Prostate gland (tissue), 2 donors: ENCODE measurements at regions not wholly inside any gene's neighbourhood (a gene's known extent, or its start where the extent isn't known, plus 50 kb on each side); places are given as distances from the start of the nearest gene placed in this dataset.

Experiments
- POLR2A ChIP-seq: fragments of 450-650 bp; IDR thresholded peaks from one replicate; pipeline ENCODE4 v1.6.1; 2016; ENCODE audit warnings: antibody characterized with exemption, mild to moderate bottlenecking
- TF ChIP-seq, protein P1 (sequence below), 4 experiments: fragments of 200-600 bp in 2 of 4; fragments of 450-650 bp in 2 of 4; sonication (generic) in 2 of 4; IDR thresholded peaks; 1 replicate in 3 of 4; 2 replicates in 1 of 4; pipeline ENCODE4 v1.5.1; 2016 to 2019; ENCODE audit warnings: antibody characterized with exemption in 4 of 4, mild to moderate bottlenecking in 2 of 4, moderate library complexity in 2 of 4

DNA sequence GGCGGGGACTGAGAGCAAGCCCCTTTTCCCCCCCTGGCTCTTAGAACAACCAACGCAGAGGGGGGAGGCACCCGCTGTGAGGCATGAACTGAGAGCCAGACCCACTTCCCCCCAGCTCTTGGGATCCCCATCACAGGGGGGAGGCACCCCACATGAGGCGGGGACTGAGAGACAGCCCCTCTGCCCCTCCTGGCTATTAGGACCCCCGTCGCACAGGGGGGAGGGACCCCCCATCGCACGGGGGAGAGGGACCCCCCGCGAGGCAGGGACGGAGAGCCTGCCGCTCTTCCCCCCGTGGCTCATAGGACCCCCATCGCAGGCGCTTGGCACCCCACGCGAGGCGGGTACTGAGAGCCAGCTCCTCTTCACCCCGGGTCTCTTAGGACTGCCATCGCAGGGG, 195.8 kb upstream of the PZP start:
- TF ChIP-seq, protein P1, sequence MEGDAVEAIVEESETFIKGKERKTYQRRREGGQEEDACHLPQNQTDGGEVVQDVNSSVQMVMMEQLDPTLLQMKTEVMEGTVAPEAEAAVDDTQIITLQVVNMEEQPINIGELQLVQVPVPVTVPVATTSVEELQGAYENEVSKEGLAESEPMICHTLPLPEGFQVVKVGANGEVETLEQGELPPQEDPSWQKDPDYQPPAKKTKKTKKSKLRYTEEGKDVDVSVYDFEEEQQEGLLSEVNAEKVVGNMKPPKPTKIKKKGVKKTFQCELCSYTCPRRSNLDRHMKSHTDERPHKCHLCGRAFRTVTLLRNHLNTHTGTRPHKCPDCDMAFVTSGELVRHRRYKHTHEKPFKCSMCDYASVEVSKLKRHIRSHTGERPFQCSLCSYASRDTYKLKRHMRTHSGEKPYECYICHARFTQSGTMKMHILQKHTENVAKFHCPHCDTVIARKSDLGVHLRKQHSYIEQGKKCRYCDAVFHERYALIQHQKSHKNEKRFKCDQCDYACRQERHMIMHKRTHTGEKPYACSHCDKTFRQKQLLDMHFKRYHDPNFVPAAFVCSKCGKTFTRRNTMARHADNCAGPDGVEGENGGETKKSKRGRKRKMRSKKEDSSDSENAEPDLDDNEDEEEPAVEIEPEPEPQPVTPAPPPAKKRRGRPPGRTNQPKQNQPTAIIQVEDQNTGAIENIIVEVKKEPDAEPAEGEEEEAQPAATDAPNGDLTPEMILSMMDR (IDR thresholded peaks at IDR 0.05), result no peak
- TF ChIP-seq POLR2A, result no peak
